Activated B cell treated with CpG ODN at 0.5 μM for 24 hours (primary cell): ENCODE measurements at regions not wholly inside any gene's neighbourhood (a gene's known extent, or its start where the extent isn't known, plus 50 kb on each side); places are given as distances from the start of the nearest gene placed in this dataset.

Source experiments
- ATAC-seq: fragments of 200-7000 bp; cut with Tn5 transposase; one replicate; pipeline ENCODE4 v1.10.0; 2021; ENCODE audit warnings: low read depth, mild to moderate bottlenecking, moderate library complexity
- CTCF ChIA-PET: fragments of 350-600 bp; sonication (Branson Sonifier 250); formaldehyde crosslinking; loops from one replicate; lab custom pipeline; 2021; ENCODE audit warnings: antibody characterized with exemption; lab: Charles Lee
- POLR2A ChIA-PET: fragments of 350-600 bp; sonication (Branson Sonifier 250); formaldehyde crosslinking; loops from one replicate; lab custom pipeline; 2021; ENCODE audit warnings: antibody characterized with exemption; lab: Charles Lee
- DNase-seq: peaks from one replicate; pipeline ENCODE4 v3.0.0; 2022
- H3K27ac Mint-ChIP-seq: one replicate; pipeline ENCODE4 v1.8.0; 2020; ENCODE audit warnings: mixed read lengths
- H3K27me3 Mint-ChIP-seq: one replicate; pipeline ENCODE4 v1.8.0; 2021; ENCODE audit warnings: mixed read lengths
- H3K36me3 Mint-ChIP-seq: one replicate; pipeline ENCODE4 v1.8.0; 2021; ENCODE audit warnings: low read depth, mixed read lengths
- H3K4me1 Mint-ChIP-seq: one replicate; pipeline ENCODE4 v1.8.0; 2021; ENCODE audit warnings: mixed read lengths
- H3K4me3 Mint-ChIP-seq: one replicate; pipeline ENCODE4 v1.8.0; 2020; ENCODE audit warnings: mild to moderate bottlenecking, mixed read lengths
- H3K9me3 Mint-ChIP-seq: one replicate; pipeline ENCODE4 v1.8.0; 2020; ENCODE audit warnings: mixed read lengths
- intact Hi-C: fragments of 100-400 bp; cut with micrococcal nuclease; formaldehyde crosslinking; loops from one replicate; pipeline ENCODE4 v1.15.1; 2024
- TF ChIP-seq, protein P1 (sequence below): fragments of 200-600 bp; IDR thresholded peaks from one replicate; pipeline ENCODE4 v1.8.0; 2022; ENCODE audit warnings: antibody characterized with exemption, mild to moderate bottlenecking

DNA sequence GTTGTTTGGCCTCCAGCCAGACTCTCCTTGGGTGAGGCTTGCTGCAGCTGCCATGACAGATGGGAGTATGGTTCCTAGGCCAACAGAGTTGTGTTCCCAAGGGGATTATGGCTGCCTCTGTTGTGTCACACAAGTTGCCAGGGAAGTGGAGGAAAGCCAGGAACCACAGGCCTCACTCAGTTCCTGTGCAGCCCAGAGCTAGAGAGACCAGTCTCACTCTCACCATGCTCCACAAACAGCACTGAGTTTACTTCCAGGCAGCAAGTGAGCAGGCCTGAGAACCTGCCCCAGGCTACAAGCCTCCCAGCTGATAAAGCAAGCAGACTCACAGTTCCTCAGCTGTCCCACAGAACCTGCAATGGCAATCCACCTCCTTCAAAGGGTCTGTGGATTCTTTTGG, 273.6 kb upstream of the TAS2R1 start:
- ATAC-seq (no peak), DNase-seq (no peak)
- ChIA-PET CTCF (no interaction called here), POLR2A (no interaction called here)
- H3K4me3 Mint-ChIP-seq: no peak overlapping the region
- H3K36me3 Mint-ChIP-seq: no peaks in the 10 kb centered on the region
- intact Hi-C loops: no loop called here
- no peaks in the 10 kb centered on the region for H3K4me1 Mint-ChIP-seq
- TF ChIP-seq, protein P1, sequence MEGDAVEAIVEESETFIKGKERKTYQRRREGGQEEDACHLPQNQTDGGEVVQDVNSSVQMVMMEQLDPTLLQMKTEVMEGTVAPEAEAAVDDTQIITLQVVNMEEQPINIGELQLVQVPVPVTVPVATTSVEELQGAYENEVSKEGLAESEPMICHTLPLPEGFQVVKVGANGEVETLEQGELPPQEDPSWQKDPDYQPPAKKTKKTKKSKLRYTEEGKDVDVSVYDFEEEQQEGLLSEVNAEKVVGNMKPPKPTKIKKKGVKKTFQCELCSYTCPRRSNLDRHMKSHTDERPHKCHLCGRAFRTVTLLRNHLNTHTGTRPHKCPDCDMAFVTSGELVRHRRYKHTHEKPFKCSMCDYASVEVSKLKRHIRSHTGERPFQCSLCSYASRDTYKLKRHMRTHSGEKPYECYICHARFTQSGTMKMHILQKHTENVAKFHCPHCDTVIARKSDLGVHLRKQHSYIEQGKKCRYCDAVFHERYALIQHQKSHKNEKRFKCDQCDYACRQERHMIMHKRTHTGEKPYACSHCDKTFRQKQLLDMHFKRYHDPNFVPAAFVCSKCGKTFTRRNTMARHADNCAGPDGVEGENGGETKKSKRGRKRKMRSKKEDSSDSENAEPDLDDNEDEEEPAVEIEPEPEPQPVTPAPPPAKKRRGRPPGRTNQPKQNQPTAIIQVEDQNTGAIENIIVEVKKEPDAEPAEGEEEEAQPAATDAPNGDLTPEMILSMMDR: no peak
- no peak overlapping the region for H3K27ac Mint-ChIP-seq
- H3K27me3 Mint-ChIP-seq: no peaks in the 10 kb centered on the region
- H3K9me3 Mint-ChIP-seq: peaks cover 8% of the 10 kb centered on the region

DNA sequence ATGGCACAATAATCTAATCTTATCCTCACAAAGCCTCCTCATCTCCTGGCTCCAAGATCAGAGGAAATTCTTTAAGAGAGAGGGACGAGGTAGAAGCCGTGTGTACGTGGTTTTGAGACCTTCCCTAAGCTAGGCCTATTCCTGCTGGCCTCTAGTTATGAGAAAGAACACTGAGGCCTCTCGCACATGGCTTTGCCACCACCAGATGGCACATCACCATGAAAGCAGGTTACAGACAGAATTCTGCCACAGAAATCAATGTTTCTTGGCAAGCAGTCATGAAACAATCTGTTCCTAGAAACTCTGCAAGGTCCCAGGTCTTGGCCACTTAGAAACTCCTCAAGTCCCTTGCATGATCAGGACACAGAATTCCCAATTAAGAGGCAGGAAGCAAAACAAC, 268.2 kb upstream of the TAS2R1 start:
- Mint-ChIP-seq H3K27me3 (no peaks in the 10 kb centered on the region), H3K27ac (no peak overlapping the region), H3K36me3 (no peaks in the 10 kb centered on the region), H3K4me1 (no peaks in the 10 kb centered on the region), H3K4me3 (no peak overlapping the region), H3K9me3 (no peaks in the 10 kb centered on the region)
- CTCF ChIA-PET: no interaction called here
- DNase-seq: no peak
- POLR2A ChIA-PET: no interaction called here
- ATAC-seq: no peak
- TF ChIP-seq, protein P1: no peak
- intact Hi-C loops: no loop called here

DNA sequence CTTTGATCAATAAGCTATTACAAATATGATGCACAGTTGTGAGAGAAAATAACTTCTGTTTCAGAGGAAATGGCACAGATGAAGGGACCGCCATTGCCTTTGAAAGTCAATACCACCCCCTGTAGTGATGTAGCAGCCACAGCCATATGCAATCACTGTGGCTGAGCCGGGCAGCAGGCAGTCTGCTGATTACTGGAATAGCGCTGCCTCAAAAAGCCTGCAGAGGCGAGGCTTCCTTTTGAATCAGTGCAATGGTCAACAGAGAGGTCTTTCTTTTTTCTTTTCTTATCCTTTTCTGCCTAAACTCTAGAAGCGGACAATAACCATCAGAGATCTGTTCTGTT, 265.1 kb upstream of the TAS2R1 start:
- intact Hi-C loops: no loop called here
- ATAC-seq (no peak), DNase-seq (no peak)
- no peaks in the 10 kb centered on the region for H3K36me3 Mint-ChIP-seq
- CTCF ChIA-PET: no interaction called here
- TF ChIP-seq, protein P1: no peak
- POLR2A ChIA-PET: no interaction called here
- H3K27ac Mint-ChIP-seq: no peak overlapping the region
- H3K27me3 Mint-ChIP-seq: no peaks in the 10 kb centered on the region
- no peaks in the 10 kb centered on the region for H3K9me3 Mint-ChIP-seq
- no peak overlapping the region for H3K4me3 Mint-ChIP-seq
- H3K4me1 Mint-ChIP-seq: no peaks in the 10 kb centered on the region

DNA sequence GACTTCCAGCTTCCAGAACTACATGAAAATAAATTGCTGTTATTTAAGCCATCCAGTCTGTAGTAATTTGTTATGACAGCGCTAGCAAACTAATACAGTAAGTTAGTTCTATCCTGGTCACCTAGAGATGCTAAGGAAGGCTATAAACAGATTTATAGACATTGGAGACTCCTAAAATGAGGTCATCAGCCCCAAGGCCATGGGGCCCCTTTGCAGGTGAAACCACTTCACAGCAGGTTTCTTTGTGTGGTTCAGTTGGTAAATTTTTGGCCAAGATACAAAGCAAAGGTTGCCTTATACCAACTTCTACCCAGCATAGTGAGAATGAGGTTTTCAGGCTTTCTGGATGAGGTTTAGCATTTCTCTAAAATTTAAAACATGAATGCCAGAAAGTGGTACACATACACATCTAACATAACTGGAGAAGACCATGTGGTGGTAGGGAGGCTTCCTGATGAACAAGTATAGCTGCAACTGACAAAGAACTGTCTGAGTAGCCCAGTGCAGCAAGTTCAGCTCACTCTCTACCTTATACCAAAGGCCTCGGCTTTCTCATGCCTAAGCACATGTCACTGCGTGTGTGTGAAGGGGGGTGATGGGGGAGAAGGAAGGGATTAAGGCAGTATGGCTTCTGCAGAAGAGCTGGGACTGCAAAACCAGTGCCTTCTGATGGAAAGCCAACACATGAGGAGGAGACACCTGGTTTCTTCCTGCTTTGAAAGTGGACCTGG, 264.6 kb upstream of the TAS2R1 start:
- no peaks in the 10 kb centered on the region for H3K4me1 Mint-ChIP-seq
- no peak for ATAC-seq
- no peak for DNase-seq
- no peak overlapping the region for H3K27ac Mint-ChIP-seq
- intact Hi-C loops: no loop called here
- H3K27me3 Mint-ChIP-seq: no peaks in the 10 kb centered on the region
- ChIA-PET POLR2A (no interaction called here), CTCF (no interaction called here)
- TF ChIP-seq, protein P1: no peak
- H3K36me3 Mint-ChIP-seq: no peaks in the 10 kb centered on the region
- no peak overlapping the region for H3K4me3 Mint-ChIP-seq
- no peaks in the 10 kb centered on the region for H3K9me3 Mint-ChIP-seq

DNA sequence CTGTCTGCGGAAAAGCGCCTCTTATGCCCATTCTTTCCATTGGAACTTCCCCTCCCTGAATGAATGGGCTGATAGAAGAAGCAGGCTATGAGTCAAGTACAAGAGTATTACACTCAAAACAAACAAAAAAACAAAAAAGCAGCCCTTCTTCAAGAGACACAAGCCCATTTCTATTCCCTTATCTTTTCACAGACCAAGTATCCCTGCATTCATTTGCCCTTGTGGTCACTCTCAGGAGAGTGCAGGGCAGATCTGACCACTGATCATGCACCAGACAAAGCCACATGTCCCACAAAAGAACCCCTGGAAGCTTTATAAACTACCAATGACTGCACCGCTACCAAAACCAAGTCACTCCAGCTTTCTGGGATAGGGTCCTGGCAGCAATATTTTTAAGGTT, 262.5 kb upstream of the TAS2R1 start:
- no peaks in the 10 kb centered on the region for H3K27me3 Mint-ChIP-seq
- no peak overlapping the region for H3K27ac Mint-ChIP-seq
- POLR2A ChIA-PET: no interaction called here
- TF ChIP-seq, protein P1: no peak
- no peak overlapping the region for H3K4me3 Mint-ChIP-seq
- no peaks in the 10 kb centered on the region for H3K36me3 Mint-ChIP-seq
- DNase-seq: no peak
- H3K9me3 Mint-ChIP-seq: no peaks in the 10 kb centered on the region
- intact Hi-C loops: no loop called here
- H3K4me1 Mint-ChIP-seq: no peaks in the 10 kb centered on the region
- CTCF ChIA-PET: no interaction called here
- no peak for ATAC-seq
